Fibroblast of lung (primary cell): ENCODE measurements at regions not wholly inside any gene's neighbourhood (a gene's known extent, or its start where the extent isn't known, plus 50 kb on each side); places are given as distances from the start of the nearest gene placed in this dataset.

ENCODE experiments used
- EZH2 ChIP-seq: IDR thresholded peaks from 2 replicates; pipeline ENCODE4 v1.5.1; 2012; ENCODE audit warnings: low read length, control low read depth, mild to moderate bottlenecking; ENCODE audit errors: missing control alignments
- TF ChIP-seq, protein P1 (sequence below), 2 donors: IDR thresholded peaks in 1 of 2; conservative IDR thresholded peaks in 1 of 2; 1 replicate in 1 of 2; 2 replicates in 1 of 2; pipeline ENCODE4 v1.5.1; 2011 to 2012; ENCODE audit warnings: low read length in 2 of 2, control low read depth in 1 of 2, inconsistent platforms in 1 of 2, low read depth in 1 of 2, mild to moderate bottlenecking in 1 of 2

GRCh38 chr2:180717588-180717987 is 262.8 kb upstream of the UBE2E3 start:
- TF ChIP-seq, protein P1, sequence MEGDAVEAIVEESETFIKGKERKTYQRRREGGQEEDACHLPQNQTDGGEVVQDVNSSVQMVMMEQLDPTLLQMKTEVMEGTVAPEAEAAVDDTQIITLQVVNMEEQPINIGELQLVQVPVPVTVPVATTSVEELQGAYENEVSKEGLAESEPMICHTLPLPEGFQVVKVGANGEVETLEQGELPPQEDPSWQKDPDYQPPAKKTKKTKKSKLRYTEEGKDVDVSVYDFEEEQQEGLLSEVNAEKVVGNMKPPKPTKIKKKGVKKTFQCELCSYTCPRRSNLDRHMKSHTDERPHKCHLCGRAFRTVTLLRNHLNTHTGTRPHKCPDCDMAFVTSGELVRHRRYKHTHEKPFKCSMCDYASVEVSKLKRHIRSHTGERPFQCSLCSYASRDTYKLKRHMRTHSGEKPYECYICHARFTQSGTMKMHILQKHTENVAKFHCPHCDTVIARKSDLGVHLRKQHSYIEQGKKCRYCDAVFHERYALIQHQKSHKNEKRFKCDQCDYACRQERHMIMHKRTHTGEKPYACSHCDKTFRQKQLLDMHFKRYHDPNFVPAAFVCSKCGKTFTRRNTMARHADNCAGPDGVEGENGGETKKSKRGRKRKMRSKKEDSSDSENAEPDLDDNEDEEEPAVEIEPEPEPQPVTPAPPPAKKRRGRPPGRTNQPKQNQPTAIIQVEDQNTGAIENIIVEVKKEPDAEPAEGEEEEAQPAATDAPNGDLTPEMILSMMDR (conservative IDR thresholded peaks at IDR 0.05 in 1 of 2, IDR thresholded peaks at IDR 0.05 in 1 of 2; ENCODE audit: low read depth in 1 of 2, low read length in 2 of 2), result no peak
- TF ChIP-seq EZH2, result no peak
